SK-N-SH treated with all-trans-retinoic acid at 6 μM for 48 hours (cell line): ENCODE measurements at regions not wholly inside any gene's neighbourhood (a gene's known extent, or its start where the extent isn't known, plus 50 kb on each side); places are given as distances from the start of the nearest gene placed in this dataset.

Experiments
- ATAC-seq: fragments of 200-7000 bp; cut with Tn5 transposase; 3 replicates; pipeline ENCODE4 v1.9.1; 2020; ENCODE audit warnings: mild to moderate bottlenecking, moderate library complexity
- ARNTL ChIP-seq: fragments of 450-650 bp; formaldehyde crosslinking; IDR thresholded peaks from 2 replicates; pipeline ENCODE4 v1.5.0; 2020; ENCODE audit warnings: low read depth, mild to moderate bottlenecking, moderate library complexity, borderline replicate concordance
- CSDC2 ChIP-seq: fragments of 250-450 bp; sonication (Bioruptor Pico); IDR thresholded peaks from 2 replicates; pipeline ENCODE4 v1.5.0; 2020; ENCODE audit warnings: mild to moderate bottlenecking, moderate library complexity
- ESRRG ChIP-seq: fragments of 250-450 bp; sonication (Bioruptor Pico); IDR thresholded peaks from 2 replicates; pipeline ENCODE4 v1.6.1; 2021; ENCODE audit warnings: mild to moderate bottlenecking
- GLIS3 ChIP-seq: fragments of 250-450 bp; sonication (Bioruptor Pico); IDR thresholded peaks from 2 replicates; pipeline ENCODE4 v1.5.0; 2020; ENCODE audit warnings: mild to moderate bottlenecking, moderate library complexity
- OSR1 ChIP-seq: fragments of 250-450 bp; sonication (Bioruptor Pico); IDR thresholded peaks from 2 replicates; pipeline ENCODE4 v1.8.0; 2022; ENCODE audit warnings: moderate library complexity, mild to moderate bottlenecking, inconsistent platforms
- PPARA ChIP-seq: fragments of 250-450 bp; sonication (Bioruptor Pico); IDR thresholded peaks from 2 replicates; pipeline ENCODE4 v1.5.0; 2020; ENCODE audit warnings: mild to moderate bottlenecking, borderline replicate concordance
- RARB ChIP-seq: fragments of 250-450 bp; sonication (Bioruptor Pico); IDR thresholded peaks from 2 replicates; pipeline ENCODE4 v1.8.0; 2021; ENCODE audit warnings: mild to moderate bottlenecking, moderate library complexity
- SNAI2 ChIP-seq: fragments of 250-450 bp; sonication (Bioruptor Pico); IDR thresholded peaks from 2 replicates; pipeline ENCODE4 v1.5.0; 2020; ENCODE audit warnings: mild to moderate bottlenecking, moderate library complexity
- TCF4 ChIP-seq: fragments of 250-450 bp; sonication (Bioruptor Pico); IDR thresholded peaks from 2 replicates; pipeline ENCODE4 v1.8.0; 2021; ENCODE audit warnings: mild to moderate bottlenecking, moderate library complexity, borderline replicate concordance
- TOX ChIP-seq: fragments of 250-450 bp; sonication (Bioruptor Pico); IDR thresholded peaks from 2 replicates; pipeline ENCODE4 v1.8.0; 2021; ENCODE audit warnings: mild to moderate bottlenecking, moderate library complexity, borderline replicate concordance
- ZFP3 ChIP-seq: fragments of 250-450 bp; sonication (Bioruptor Pico); IDR thresholded peaks from 2 replicates; pipeline ENCODE4 v1.5.0; 2020; ENCODE audit warnings: mild to moderate bottlenecking, moderate library complexity
- ZFP30 ChIP-seq: fragments of 450-650 bp; formaldehyde crosslinking; IDR thresholded peaks from 2 replicates; pipeline ENCODE4 v1.5.0; 2022; ENCODE audit warnings: mild to moderate bottlenecking, moderate library complexity
- ZNF565 ChIP-seq: fragments of 450-650 bp; formaldehyde crosslinking; conservative IDR thresholded peaks from 2 replicates; pipeline ENCODE4 v1.5.0; 2020; ENCODE audit warnings: low read depth, mild to moderate bottlenecking, moderate library complexity
- ZNF70 ChIP-seq: fragments of 450-650 bp; formaldehyde crosslinking; IDR thresholded peaks from 2 replicates; pipeline ENCODE4 v1.5.0; 2020; ENCODE audit warnings: mild to moderate bottlenecking, moderate library complexity
- ZNF8 ChIP-seq: fragments of 450-650 bp; formaldehyde crosslinking; IDR thresholded peaks from 2 replicates; pipeline ENCODE4 v1.5.0; 2020; ENCODE audit warnings: mild to moderate bottlenecking, moderate library complexity
- TF ChIP-seq, protein P1 (sequence below): fragments of 250-450 bp; sonication (Bioruptor Pico); IDR thresholded peaks from 2 replicates; pipeline ENCODE4 v1.5.1; 2021; ENCODE audit warnings: mild to moderate bottlenecking, moderate library complexity
- TF ChIP-seq, protein P2 (sequence below): fragments of 250-450 bp; sonication (Bioruptor Pico); IDR thresholded peaks from 2 replicates; pipeline ENCODE4 v1.5.1; 2020; ENCODE audit warnings: low read depth, mild to moderate bottlenecking, moderate library complexity
- TF ChIP-seq, protein P3 (sequence below): fragments of 250-450 bp; sonication (Bioruptor Pico); IDR thresholded peaks from 2 replicates; pipeline ENCODE4 v1.8.0; 2021; ENCODE audit warnings: low read depth, mild to moderate bottlenecking, moderate library complexity, borderline replicate concordance
- TF ChIP-seq, protein P4 (sequence below): fragments of 250-450 bp; sonication (Bioruptor Pico); IDR thresholded peaks from 2 replicates; pipeline ENCODE4 v1.5.0; 2020; ENCODE audit warnings: mild to moderate bottlenecking, moderate library complexity
- TF ChIP-seq, protein P5 (sequence below): fragments of 250-450 bp; sonication (Bioruptor Pico); IDR thresholded peaks from 2 replicates; pipeline ENCODE4 v1.8.0; 2020; ENCODE audit warnings: mild to moderate bottlenecking, moderate library complexity, borderline replicate concordance

DNA sequence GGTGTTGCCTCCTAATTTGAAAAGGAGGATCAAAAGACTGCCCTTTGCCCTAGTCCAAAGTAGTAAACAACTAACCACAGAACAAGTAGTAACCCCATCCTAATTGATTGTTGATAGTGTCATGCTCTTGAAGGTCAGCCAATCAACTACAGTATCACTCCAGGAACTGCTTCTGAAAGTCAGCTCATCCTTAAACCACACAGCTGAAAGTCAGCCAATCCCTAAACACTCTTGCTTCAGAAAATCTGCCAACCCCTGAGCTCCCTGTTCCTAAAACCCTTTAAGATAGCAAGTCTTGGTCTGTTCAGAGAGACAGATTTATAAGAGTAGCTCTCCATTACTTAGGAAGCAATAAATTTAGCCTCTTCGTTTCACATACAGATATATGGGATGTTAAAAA, 51.6 kb upstream of the CPO start:
- TF ChIP-seq ZFP30 (CRISPR knock-in tag), result no peak
- no peak for TF ChIP-seq ZNF70 (CRISPR knock-in tag)
- no peak for TF ChIP-seq OSR1 (CRISPR knock-in tag)
- TF ChIP-seq ARNTL, result no peak
- TF ChIP-seq, protein P1, sequence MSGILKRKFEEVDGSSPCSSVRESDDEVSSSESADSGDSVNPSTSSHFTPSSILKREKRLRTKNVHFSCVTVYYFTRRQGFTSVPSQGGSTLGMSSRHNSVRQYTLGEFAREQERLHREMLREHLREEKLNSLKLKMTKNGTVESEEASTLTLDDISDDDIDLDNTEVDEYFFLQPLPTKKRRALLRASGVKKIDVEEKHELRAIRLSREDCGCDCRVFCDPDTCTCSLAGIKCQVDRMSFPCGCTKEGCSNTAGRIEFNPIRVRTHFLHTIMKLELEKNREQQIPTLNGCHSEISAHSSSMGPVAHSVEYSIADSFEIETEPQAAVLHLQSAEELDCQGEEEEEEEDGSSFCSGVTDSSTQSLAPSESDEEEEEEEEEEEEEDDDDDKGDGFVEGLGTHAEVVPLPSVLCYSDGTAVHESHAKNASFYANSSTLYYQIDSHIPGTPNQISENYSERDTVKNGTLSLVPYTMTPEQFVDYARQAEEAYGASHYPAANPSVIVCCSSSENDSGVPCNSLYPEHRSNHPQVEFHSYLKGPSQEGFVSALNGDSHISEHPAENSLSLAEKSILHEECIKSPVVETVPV (CRISPR knock-in tag), result no peak
- TF ChIP-seq GLIS3 (CRISPR knock-in tag), result no peak
- TF ChIP-seq SNAI2 (CRISPR knock-in tag), result no peak
- no peak for TF ChIP-seq ZNF565
- TF ChIP-seq TCF4 (CRISPR knock-in tag), result no peak
- TF ChIP-seq ESRRG, result no peak
- TF ChIP-seq RARB (CRISPR knock-in tag), result no peak
- TF ChIP-seq, protein P2, sequence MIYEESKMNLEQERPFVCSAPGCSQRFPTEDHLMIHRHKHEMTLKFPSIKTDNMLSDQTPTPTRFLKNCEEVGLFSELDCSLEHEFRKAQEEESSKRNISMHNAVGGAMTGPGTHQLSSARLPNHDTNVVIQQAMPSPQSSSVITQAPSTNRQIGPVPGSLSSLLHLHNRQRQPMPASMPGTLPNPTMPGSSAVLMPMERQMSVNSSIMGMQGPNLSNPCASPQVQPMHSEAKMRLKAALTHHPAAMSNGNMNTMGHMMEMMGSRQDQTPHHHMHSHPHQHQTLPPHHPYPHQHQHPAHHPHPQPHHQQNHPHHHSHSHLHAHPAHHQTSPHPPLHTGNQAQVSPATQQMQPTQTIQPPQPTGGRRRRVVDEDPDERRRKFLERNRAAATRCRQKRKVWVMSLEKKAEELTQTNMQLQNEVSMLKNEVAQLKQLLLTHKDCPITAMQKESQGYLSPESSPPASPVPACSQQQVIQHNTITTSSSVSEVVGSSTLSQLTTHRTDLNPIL (CRISPR knock-in tag), result no peak
- TF ChIP-seq TOX (CRISPR knock-in tag), result no peak
- TF ChIP-seq PPARA, result no peak
- no peak for TF ChIP-seq ZFP3 (CRISPR knock-in tag)
- TF ChIP-seq CSDC2, result no peak
- TF ChIP-seq, protein P3, sequence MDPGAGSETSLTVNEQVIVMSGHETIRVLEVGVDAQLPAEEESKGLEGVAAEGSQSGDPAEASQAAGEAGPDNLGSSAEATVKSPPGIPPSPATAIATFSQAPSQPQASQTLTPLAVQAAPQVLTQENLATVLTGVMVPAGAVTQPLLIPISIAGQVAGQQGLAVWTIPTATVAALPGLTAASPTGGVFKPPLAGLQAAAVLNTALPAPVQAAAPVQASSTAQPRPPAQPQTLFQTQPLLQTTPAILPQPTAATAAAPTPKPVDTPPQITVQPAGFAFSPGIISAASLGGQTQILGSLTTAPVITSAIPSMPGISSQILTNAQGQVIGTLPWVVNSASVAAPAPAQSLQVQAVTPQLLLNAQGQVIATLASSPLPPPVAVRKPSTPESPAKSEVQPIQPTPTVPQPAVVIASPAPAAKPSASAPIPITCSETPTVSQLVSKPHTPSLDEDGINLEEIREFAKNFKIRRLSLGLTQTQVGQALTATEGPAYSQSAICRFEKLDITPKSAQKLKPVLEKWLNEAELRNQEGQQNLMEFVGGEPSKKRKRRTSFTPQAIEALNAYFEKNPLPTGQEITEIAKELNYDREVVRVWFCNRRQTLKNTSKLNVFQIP (CRISPR knock-in tag), result no peak
- TF ChIP-seq, protein P4, sequence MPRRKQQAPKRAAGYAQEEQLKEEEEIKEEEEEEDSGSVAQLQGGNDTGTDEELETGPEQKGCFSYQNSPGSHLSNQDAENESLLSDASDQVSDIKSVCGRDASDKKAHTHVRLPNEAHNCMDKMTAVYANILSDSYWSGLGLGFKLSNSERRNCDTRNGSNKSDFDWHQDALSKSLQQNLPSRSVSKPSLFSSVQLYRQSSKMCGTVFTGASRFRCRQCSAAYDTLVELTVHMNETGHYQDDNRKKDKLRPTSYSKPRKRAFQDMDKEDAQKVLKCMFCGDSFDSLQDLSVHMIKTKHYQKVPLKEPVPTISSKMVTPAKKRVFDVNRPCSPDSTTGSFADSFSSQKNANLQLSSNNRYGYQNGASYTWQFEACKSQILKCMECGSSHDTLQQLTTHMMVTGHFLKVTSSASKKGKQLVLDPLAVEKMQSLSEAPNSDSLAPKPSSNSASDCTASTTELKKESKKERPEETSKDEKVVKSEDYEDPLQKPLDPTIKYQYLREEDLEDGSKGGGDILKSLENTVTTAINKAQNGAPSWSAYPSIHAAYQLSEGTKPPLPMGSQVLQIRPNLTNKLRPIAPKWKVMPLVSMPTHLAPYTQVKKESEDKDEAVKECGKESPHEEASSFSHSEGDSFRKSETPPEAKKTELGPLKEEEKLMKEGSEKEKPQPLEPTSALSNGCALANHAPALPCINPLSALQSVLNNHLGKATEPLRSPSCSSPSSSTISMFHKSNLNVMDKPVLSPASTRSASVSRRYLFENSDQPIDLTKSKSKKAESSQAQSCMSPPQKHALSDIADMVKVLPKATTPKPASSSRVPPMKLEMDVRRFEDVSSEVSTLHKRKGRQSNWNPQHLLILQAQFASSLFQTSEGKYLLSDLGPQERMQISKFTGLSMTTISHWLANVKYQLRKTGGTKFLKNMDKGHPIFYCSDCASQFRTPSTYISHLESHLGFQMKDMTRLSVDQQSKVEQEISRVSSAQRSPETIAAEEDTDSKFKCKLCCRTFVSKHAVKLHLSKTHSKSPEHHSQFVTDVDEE (CRISPR knock-in tag), result no peak
- TF ChIP-seq, protein P5, sequence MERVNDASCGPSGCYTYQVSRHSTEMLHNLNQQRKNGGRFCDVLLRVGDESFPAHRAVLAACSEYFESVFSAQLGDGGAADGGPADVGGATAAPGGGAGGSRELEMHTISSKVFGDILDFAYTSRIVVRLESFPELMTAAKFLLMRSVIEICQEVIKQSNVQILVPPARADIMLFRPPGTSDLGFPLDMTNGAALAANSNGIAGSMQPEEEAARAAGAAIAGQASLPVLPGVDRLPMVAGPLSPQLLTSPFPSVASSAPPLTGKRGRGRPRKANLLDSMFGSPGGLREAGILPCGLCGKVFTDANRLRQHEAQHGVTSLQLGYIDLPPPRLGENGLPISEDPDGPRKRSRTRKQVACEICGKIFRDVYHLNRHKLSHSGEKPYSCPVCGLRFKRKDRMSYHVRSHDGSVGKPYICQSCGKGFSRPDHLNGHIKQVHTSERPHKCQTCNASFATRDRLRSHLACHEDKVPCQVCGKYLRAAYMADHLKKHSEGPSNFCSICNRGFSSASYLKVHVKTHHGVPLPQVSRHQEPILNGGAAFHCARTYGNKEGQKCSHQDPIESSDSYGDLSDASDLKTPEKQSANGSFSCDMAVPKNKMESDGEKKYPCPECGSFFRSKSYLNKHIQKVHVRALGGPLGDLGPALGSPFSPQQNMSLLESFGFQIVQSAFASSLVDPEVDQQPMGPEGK (CRISPR knock-in tag), result no peak
- TF ChIP-seq ZNF8 (CRISPR knock-in tag), result no peak
- TF ChIP-seq, all 23 proteins: peak for 0
- ATAC-seq, result no peak
